ENCODE measurements at regions not wholly inside any gene's neighbourhood (a gene's known extent, or its start where the extent isn't known, plus 50 kb on each side); places are given as distances from the start of the nearest gene placed in this dataset.

DNA sequence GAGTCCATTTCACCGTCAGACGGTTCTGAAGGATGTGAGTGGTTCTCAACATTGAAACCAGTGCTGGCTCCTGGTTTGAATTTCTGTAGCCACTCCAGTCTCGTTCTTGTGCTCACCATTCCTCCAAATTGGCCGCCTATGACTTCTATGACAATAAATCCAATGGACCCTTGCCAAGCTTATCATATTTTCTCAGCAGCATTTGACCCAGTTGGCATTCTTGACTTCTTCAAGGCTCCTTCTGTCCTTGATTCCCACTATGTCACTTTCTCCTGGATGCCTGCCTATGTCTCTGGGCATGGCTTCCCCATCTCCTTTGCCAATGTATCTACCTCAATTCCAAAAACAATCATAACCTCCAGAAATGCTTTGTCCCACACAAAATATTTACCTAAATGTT lies 756.0 kb upstream of the NRSN1 start:
- ChIA-PET POLR2A (no interaction called here), CTCF (ENCODE audit: low intra/inter-chr PET ratio, low total read pairs) (no interaction called here)
- DNase-seq (ENCODE audit: low spot score) (no peak), ATAC-seq (no peak), FAIRE-seq (no peak)
- no peak overlapping the region for H3K4me3 ChIP-seq (replicated peaks in 1 of 3; ENCODE audit: insufficient read depth in 1 of 3, low read depth in 2 of 3, low read length in 3 of 3)
- H3K27me3 ChIP-seq (ENCODE audit: control insufficient read depth in 1 of 2, insufficient read depth in 2 of 2, low read length in 2 of 2) = no peaks in the 10 kb centered on the region
- intact Hi-C loops (cut with micrococcal nuclease; ENCODE audit: unreplicated experiment) (no loop called here), in situ Hi-C loops (cut with HindIII; ENCODE audit: extremely low pct_ligation_motif_present, low pct_unique_long_range_greater_than_20kb) (no loop called here)
- H4K20me1 ChIP-seq (ENCODE audit: insufficient read depth, low read length) = no peaks in the 10 kb centered on the region
- no peak overlapping the region for H2AFZ ChIP-seq (ENCODE audit: low read length)
- no peak for TF ChIP-seq SETDB1 (CRISPR knock-in tag; IDR thresholded peaks at IDR 0.05; ENCODE audit: borderline replicate concordance)
- TF ChIP-seq, protein P1, sequence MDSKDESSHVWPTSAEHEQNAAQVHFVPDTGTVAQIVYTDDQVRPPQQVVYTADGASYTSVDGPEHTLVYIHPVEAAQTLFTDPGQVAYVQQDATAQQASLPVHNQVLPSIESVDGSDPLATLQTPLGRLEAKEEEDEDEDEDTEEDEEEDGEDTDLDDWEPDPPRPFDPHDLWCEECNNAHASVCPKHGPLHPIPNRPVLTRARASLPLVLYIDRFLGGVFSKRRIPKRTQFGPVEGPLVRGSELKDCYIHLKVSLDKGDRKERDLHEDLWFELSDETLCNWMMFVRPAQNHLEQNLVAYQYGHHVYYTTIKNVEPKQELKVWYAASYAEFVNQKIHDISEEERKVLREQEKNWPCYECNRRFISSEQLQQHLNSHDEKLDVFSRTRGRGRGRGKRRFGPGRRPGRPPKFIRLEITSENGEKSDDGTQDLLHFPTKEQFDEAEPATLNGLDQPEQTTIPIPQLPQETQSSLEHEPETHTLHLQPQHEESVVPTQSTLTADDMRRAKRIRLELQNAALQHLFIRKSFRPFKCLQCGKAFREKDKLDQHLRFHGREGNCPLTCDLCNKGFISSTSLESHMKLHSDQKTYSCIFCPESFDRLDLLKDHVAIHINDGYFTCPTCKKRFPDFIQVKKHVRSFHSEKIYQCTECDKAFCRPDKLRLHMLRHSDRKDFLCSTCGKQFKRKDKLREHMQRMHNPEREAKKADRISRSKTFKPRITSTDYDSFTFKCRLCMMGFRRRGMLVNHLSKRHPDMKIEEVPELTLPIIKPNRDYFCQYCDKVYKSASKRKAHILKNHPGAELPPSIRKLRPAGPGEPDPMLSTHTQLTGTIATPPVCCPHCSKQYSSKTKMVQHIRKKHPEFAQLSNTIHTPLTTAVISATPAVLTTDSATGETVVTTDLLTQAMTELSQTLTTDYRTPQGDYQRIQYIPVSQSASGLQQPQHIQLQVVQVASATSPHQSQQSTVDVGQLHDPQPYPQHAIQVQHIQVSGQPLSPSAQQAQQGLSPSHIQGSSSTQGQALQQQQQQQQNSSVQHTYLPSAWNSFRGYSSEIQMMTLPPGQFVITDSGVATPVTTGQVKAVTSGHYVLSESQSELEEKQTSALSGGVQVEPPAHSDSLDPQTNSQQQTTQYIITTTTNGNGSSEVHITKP (CRISPR knock-in tag; IDR thresholded peaks at IDR 0.05; ENCODE audit: low read depth) = no peak
- no peak for TF ChIP-seq ZNF607 (CRISPR knock-in tag; IDR thresholded peaks at IDR 0.05; ENCODE audit: borderline replicate concordance)
- no peak for TF ChIP-seq DMAP1 (CRISPR knock-in tag; IDR thresholded peaks at IDR 0.05)
- TF ChIP-seq, protein P2, sequence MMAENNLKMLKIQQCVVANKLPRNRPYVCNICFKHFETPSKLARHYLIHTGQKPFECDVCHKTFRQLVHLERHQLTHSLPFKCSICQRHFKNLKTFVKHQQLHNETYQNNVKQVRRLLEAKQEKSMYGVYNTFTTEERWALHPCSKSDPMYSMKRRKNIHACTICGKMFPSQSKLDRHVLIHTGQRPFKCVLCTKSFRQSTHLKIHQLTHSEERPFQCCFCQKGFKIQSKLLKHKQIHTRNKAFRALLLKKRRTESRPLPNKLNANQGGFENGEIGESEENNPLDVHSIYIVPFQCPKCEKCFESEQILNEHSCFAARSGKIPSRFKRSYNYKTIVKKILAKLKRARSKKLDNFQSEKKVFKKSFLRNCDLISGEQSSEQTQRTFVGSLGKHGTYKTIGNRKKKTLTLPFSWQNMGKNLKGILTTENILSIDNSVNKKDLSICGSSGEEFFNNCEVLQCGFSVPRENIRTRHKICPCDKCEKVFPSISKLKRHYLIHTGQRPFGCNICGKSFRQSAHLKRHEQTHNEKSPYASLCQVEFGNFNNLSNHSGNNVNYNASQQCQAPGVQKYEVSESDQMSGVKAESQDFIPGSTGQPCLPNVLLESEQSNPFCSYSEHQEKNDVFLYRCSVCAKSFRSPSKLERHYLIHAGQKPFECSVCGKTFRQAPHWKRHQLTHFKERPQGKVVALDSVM (CRISPR knock-in tag; IDR thresholded peaks at IDR 0.05) = no peak
- no peak for TF ChIP-seq ZC3H13 (CRISPR knock-in tag; IDR thresholded peaks at IDR 0.05)
- TF ChIP-seq, protein P3, sequence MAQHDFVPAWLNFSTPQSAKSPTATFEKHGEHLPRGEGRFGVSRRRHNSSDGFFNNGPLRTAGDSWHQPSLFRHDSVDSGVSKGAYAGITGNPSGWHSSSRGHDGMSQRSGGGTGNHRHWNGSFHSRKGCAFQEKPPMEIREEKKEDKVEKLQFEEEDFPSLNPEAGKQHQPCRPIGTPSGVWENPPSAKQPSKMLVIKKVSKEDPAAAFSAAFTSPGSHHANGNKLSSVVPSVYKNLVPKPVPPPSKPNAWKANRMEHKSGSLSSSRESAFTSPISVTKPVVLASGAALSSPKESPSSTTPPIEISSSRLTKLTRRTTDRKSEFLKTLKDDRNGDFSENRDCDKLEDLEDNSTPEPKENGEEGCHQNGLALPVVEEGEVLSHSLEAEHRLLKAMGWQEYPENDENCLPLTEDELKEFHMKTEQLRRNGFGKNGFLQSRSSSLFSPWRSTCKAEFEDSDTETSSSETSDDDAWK (CRISPR knock-in tag; IDR thresholded peaks at IDR 0.05) = no peak
- no peak for TF ChIP-seq KLF13 (CRISPR knock-in tag; IDR thresholded peaks at IDR 0.05)
- TF ChIP-seq ZNF496 (CRISPR knock-in tag; IDR thresholded peaks at IDR 0.05; ENCODE audit: insufficient replicate concordance) = no peak
- no peak for TF ChIP-seq SMAD1 (CRISPR knock-in tag; IDR thresholded peaks at IDR 0.05; ENCODE audit: borderline replicate concordance, low read depth)
- TF ChIP-seq, protein P4, sequence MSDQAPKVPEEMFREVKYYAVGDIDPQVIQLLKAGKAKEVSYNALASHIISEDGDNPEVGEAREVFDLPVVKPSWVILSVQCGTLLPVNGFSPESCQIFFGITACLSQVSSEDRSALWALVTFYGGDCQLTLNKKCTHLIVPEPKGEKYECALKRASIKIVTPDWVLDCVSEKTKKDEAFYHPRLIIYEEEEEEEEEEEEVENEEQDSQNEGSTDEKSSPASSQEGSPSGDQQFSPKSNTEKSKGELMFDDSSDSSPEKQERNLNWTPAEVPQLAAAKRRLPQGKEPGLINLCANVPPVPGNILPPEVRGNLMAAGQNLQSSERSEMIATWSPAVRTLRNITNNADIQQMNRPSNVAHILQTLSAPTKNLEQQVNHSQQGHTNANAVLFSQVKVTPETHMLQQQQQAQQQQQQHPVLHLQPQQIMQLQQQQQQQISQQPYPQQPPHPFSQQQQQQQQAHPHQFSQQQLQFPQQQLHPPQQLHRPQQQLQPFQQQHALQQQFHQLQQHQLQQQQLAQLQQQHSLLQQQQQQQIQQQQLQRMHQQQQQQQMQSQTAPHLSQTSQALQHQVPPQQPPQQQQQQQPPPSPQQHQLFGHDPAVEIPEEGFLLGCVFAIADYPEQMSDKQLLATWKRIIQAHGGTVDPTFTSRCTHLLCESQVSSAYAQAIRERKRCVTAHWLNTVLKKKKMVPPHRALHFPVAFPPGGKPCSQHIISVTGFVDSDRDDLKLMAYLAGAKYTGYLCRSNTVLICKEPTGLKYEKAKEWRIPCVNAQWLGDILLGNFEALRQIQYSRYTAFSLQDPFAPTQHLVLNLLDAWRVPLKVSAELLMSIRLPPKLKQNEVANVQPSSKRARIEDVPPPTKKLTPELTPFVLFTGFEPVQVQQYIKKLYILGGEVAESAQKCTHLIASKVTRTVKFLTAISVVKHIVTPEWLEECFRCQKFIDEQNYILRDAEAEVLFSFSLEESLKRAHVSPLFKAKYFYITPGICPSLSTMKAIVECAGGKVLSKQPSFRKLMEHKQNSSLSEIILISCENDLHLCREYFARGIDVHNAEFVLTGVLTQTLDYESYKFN (CRISPR knock-in tag; conservative IDR thresholded peaks at IDR 0.05) = no peak
- TF ChIP-seq ETV6 (CRISPR knock-in tag; conservative IDR thresholded peaks at IDR 0.05) = no peak
- no peak overlapping the region for H3K4me2 ChIP-seq (ENCODE audit: low read depth, low read length)
- BruUV-seq (replicated peaks) = no TSS peak
- no peak overlapping the region for H3K9ac ChIP-seq (ENCODE audit: insufficient read depth, low read depth, low read length)
- H3K27ac ChIP-seq (ENCODE audit: extremely low read length, insufficient read depth, low read length) = no peak overlapping the region
- 8% methylated on average over 4 of the region's 4 CpGs for WGBS (ENCODE audit: low lambda C conversion rate)
- peaks cover 51% of the 10 kb centered on the region for H3K9me3 ChIP-seq (ENCODE audit: low read length)
- no peaks in the 10 kb centered on the region for H3K36me3 ChIP-seq (replicated peaks in 1 of 2; ENCODE audit: control insufficient read depth in 1 of 2, insufficient read depth in 2 of 2, low read length in 2 of 2)
- H3K79me2 ChIP-seq (ENCODE audit: insufficient read depth, low read length) = no peaks in the 10 kb centered on the region
- no peaks in the 10 kb centered on the region for H3K4me1 ChIP-seq (ENCODE audit: insufficient read depth, low read length)

Data from HepG2 (cell line).